NCI-H1105 (cell line): ENCODE measurements at regions not wholly inside any gene's neighbourhood (a gene's known extent, or its start where the extent isn't known, plus 50 kb on each side); places are given as distances from the start of the nearest gene placed in this dataset.
A peak's percentile ranks its signal among the peaks of the same experiment; 100 is the strongest.

Source experiments
- DNase-seq: peaks from one replicate; lab custom pipeline; 2025; lab: John Stamatoyannopoulos, UW

GRCh38 chr3:22994781-22995180 is 208.3 kb upstream of the UBE2E2 start:
- DNase-seq: no peak

GRCh38 chr3:22996920-22997571 is 206.1 kb upstream of the UBE2E2 start:
- no peak for DNase-seq

- DNase-seq: no peak
Measured at GRCh38 chr3:23000371-23000770, 202.8 kb upstream of the UBE2E2 start.

- DNase-seq: no peak
Measured at GRCh38 chr3:23002151-23002550, 201.0 kb upstream of the UBE2E2 start.

GRCh38 chr3:23002836-23003732 is 200.0 kb upstream of the UBE2E2 start:
- DNase-seq: peak; percentile 64

GRCh38 chr3:23003733-23004046 is 199.4 kb upstream of the UBE2E2 start:
- DNase-seq: no peak

- DNase-seq: no peak
Measured at GRCh38 chr3:23004971-23005370, 198.2 kb upstream of the UBE2E2 start.

GRCh38 chr3:23017801-23018200 is 185.3 kb upstream of the UBE2E2 start:
- no peak for DNase-seq

- no peak for DNase-seq
Measured at GRCh38 chr3:23019596-23020300, 183.4 kb upstream of the UBE2E2 start.

GRCh38 chr3:23028294-23028693 is 174.8 kb upstream of the UBE2E2 start:
- DNase-seq: no peak

- no peak for DNase-seq
Measured at GRCh38 chr3:23029001-23029400, 174.1 kb upstream of the UBE2E2 start.

GRCh38 chr3:23035927-23036640 is 167.0 kb upstream of the UBE2E2 start:
- no peak for DNase-seq

- no peak for DNase-seq
Measured at GRCh38 chr3:23036728-23037127, 166.4 kb upstream of the UBE2E2 start.

- no peak for DNase-seq
Measured at GRCh38 chr3:23038471-23038870, 164.7 kb upstream of the UBE2E2 start.

- no peak for DNase-seq
Measured at GRCh38 chr3:23041918-23042696, 161.0 kb upstream of the UBE2E2 start.

- DNase-seq: no peak
Measured at GRCh38 chr3:23044463-23044862, 158.7 kb upstream of the UBE2E2 start.

GRCh38 chr3:23046536-23046935 is 156.6 kb upstream of the UBE2E2 start:
- DNase-seq: no peak

- no peak for DNase-seq
Measured at GRCh38 chr3:23051240-23052140, 151.6 kb upstream of the UBE2E2 start.

GRCh38 chr3:23052208-23052607 is 150.9 kb upstream of the UBE2E2 start:
- no peak for DNase-seq

- no peak for DNase-seq
Measured at GRCh38 chr3:23052620-23053019, 150.5 kb upstream of the UBE2E2 start.
